Endothelial cell of umbilical vein (primary cell): ENCODE measurements at regions not wholly inside any gene's neighbourhood (a gene's known extent, or its start where the extent isn't known, plus 50 kb on each side); places are given as distances from the start of the nearest gene placed in this dataset.

Experiments
- BruUV-seq: library from RNA; stranded (reverse); fragments of 400-500 nt; replicated peaks from 2 replicates; lab custom pipeline; 2021; lab: Mats Ljungman, UMichigan
- CTCF ChIA-PET: fragments of 300-600, 350-600 bp; sonication (Branson Sonifier 250); formaldehyde crosslinking; loops from one replicate; lab custom pipeline; 2021; ENCODE audit warnings: antibody characterized with exemption, inconsistent platforms; lab: Charles Lee
- POLR2A ChIA-PET: fragments of 300-600, 350-600 bp; sonication (Branson Sonifier 250); formaldehyde crosslinking; loops from one replicate; lab custom pipeline; 2021; ENCODE audit warnings: antibody characterized with exemption, inconsistent platforms; lab: Charles Lee
- DNase-seq: peaks from one replicate; pipeline ENCODE4 v3.0.0-alpha.2; 2011; ENCODE audit warnings: low read depth, low spot score
- FAIRE-seq: peaks from 2 replicates; lab custom pipeline; 2011; peaks lifted over from hg19 to GRCh38; lab: Jason Lieb, UNC
- H2AFZ ChIP-seq: 2 replicates; pipeline ENCODE4 v1.6.0; 2012; ENCODE audit warnings: low read depth, low read length, control low read depth, inconsistent platforms
- H3K27ac ChIP-seq: 2 replicates; pipeline ENCODE4 v1.5.1; 2011; ENCODE audit warnings: low read depth, mild to moderate bottlenecking, control low read depth, low read length, moderate library complexity; ENCODE audit not compliant: insufficient read depth
- H3K27me3 ChIP-seq, 2 experiments: 2 replicates each; pipeline versions ENCODE4 v1.6.0 to v1.6.1; 2011; ENCODE audit warnings: low read length in 2 of 2, mixed read lengths in 1 of 2; ENCODE audit not compliant: control insufficient read depth in 2 of 2, insufficient read depth in 2 of 2
- H3K36me3 ChIP-seq, 2 experiments: 2 replicates in 1 of 2; 3 replicates in 1 of 2; pipeline ENCODE4 v1.5.1; 2011; ENCODE audit warnings: low read length in 2 of 2, mild to moderate bottlenecking in 1 of 2, moderate library complexity in 1 of 2; ENCODE audit not compliant: control insufficient read depth in 2 of 2, insufficient read depth in 2 of 2; ENCODE audit errors: extremely low read depth in 1 of 2
- H3K4me1 ChIP-seq: 3 replicates; pipeline ENCODE4 v1.5.1; 2011; ENCODE audit warnings: mild to moderate bottlenecking, low read length; ENCODE audit not compliant: control insufficient read depth, insufficient read depth; ENCODE audit errors: extremely low read depth
- H3K4me2 ChIP-seq: 2 replicates; pipeline ENCODE4 v1.6.1; 2011; ENCODE audit warnings: low read length, control low read depth, mixed read lengths; ENCODE audit not compliant: insufficient read depth
- H3K4me3 ChIP-seq, 3 experiments: fragments of 200-600 bp in 1 of 3; sonication (generic), shearing (Covaris generic) in 1 of 3; replicated peaks in 1 of 3; 2 replicates each; pipeline ENCODE4 v1.5.1; 2011 to 2016; ENCODE audit warnings: control low read depth in 3 of 3, low read length in 3 of 3, mild to moderate bottlenecking in 2 of 3, inconsistent platforms in 1 of 3, low read depth in 1 of 3, moderate library complexity in 1 of 3; ENCODE audit not compliant: insufficient read depth in 1 of 3
- H3K79me2 ChIP-seq: 2 replicates; pipeline ENCODE4 v1.6.0; 2012; ENCODE audit warnings: low read length, inconsistent platforms; ENCODE audit not compliant: control insufficient read depth, insufficient read depth
- H3K9ac ChIP-seq: replicated peaks from 2 replicates; pipeline ENCODE3; 2011; ENCODE audit warnings: low read length, control low read depth; ENCODE audit not compliant: insufficient read depth; ENCODE audit errors: extremely low read depth
- H3K9me1 ChIP-seq: replicated peaks from 3 replicates; pipeline ENCODE4 v1.6.0; 2011; ENCODE audit warnings: mild to moderate bottlenecking, low read length; ENCODE audit not compliant: control insufficient read depth, insufficient read depth; ENCODE audit errors: extremely low read depth
- H3K9me3 ChIP-seq: replicated peaks from 2 replicates; pipeline ENCODE4 v1.5.1; 2012; ENCODE audit warnings: low read length, inconsistent platforms; ENCODE audit not compliant: control insufficient read depth, insufficient read depth
- H4K20me1 ChIP-seq: replicated peaks from 2 replicates; pipeline ENCODE3; 2011; ENCODE audit warnings: mild to moderate bottlenecking, low read length; ENCODE audit not compliant: control insufficient read depth, insufficient read depth; ENCODE audit errors: extremely low read depth
- EZH2 ChIP-seq: IDR thresholded peaks from 2 replicates; pipeline ENCODE4 v1.6.1; 2012; ENCODE audit warnings: borderline replicate concordance, low read depth, mild to moderate bottlenecking, moderate library complexity, low read length, inconsistent platforms; ENCODE audit not compliant: severe bottlenecking
- JUN ChIP-seq: IDR thresholded peaks from 2 replicates; pipeline ENCODE4 v1.6.1; 2011; ENCODE audit warnings: borderline replicate concordance, low read depth; ENCODE audit not compliant: insufficient read length, insufficient read depth
- MYC ChIP-seq: IDR thresholded peaks from one replicate; pipeline ENCODE4 v1.6.1; 2011; ENCODE audit warnings: mild to moderate bottlenecking, low read depth, low read length
- POLR2A ChIP-seq: IDR thresholded peaks from 2 replicates; pipeline ENCODE4 v1.6.1; 2012; ENCODE audit warnings: low read depth, mild to moderate bottlenecking, control low read depth, low read length
- POLR2AphosphoS5 ChIP-seq: IDR thresholded peaks from 2 replicates; pipeline ENCODE4 v1.6.1; 2012; ENCODE audit warnings: low read depth, mild to moderate bottlenecking, control low read depth, low read length, moderate library complexity; ENCODE audit not compliant: insufficient read depth
- dilution Hi-C: fragments of 300-500 bp; cut with MboI; formaldehyde crosslinking; loops from one replicate; pipeline ENCODE4 v1.15.0; 2019; ENCODE audit warnings: low sequenced_read_pairs; ENCODE audit not compliant: extremely low pct_ligation_motif_present
- intact Hi-C: fragments of 100-400 bp; cut with micrococcal nuclease; formaldehyde crosslinking; loops from one replicate; pipeline ENCODE4 v1.10.0; 2022
- TF ChIP-seq, protein P1 (sequence below), 2 donors: IDR thresholded peaks; 1 replicate in 1 of 2; 2 replicates in 1 of 2; pipeline ENCODE4 v1.5.1; 2011; ENCODE audit warnings: low read length in 2 of 2, mild to moderate bottlenecking in 2 of 2, moderate library complexity in 2 of 2, control low read depth in 1 of 2, inconsistent platforms in 1 of 2, low read depth in 1 of 2; ENCODE audit not compliant: insufficient read depth in 1 of 2; ENCODE audit errors: extremely low read depth in 1 of 2
- TF ChIP-seq, protein P2 (sequence below): IDR thresholded peaks from 2 replicates; pipeline ENCODE4 v1.6.1; 2011; ENCODE audit not compliant: insufficient read depth, insufficient read length

DNA sequence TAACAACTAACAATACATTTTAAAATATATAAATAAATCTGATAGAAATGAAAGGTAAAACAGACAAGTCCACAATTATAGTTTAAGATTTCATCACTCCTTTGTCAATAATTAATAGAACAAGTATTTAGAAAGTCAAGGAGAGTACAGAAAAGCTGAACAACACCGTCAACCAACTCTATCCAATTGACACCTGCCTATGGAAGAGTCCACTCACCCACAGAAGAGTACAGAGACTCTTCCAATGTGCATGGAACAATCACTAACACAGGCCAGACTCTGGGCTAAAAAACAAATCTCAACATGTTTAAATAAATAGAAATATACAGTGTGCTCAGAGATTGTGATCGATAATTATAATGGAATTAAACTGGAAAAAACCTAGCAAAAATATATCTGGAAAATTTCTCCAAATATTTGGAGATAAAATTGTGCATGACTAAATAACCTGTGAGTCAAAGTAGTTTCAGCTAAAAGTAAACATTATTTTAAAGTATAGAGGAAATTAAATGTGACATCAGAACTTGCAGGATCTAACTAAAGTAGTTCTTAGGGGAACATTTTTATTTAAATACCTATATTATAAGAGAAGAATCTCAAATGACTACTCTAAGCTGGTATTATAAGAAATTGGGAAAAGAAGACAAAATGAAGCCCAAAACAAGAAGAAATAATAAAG is 109.9 kb upstream of the EGFR start:
- DNase-seq (no peak), FAIRE-seq (no peak)
- Histone ChIP-seq H3K4me3 (no peak overlapping the region), H3K9me1 (no peaks in the 10 kb centered on the region), H3K36me3 (no peaks in the 10 kb centered on the region), H3K4me2 (no peak overlapping the region), H4K20me1 (no peaks in the 10 kb centered on the region), H3K79me2 (no peaks in the 10 kb centered on the region), H3K27me3 (peaks cover 5 to 13% of the 10 kb centered on the region in 2 experiments), H3K9ac (no peak overlapping the region), H2AFZ (no peak overlapping the region), H3K4me1 (no peaks in the 10 kb centered on the region), H3K27ac (no peak overlapping the region), H3K9me3 (no peaks in the 10 kb centered on the region)
- TF ChIP-seq POLR2A (no peak), MYC (no peak), JUN (no peak), POLR2AphosphoS5 (no peak), EZH2 (no peak)
- TF ChIP-seq, protein P1, sequence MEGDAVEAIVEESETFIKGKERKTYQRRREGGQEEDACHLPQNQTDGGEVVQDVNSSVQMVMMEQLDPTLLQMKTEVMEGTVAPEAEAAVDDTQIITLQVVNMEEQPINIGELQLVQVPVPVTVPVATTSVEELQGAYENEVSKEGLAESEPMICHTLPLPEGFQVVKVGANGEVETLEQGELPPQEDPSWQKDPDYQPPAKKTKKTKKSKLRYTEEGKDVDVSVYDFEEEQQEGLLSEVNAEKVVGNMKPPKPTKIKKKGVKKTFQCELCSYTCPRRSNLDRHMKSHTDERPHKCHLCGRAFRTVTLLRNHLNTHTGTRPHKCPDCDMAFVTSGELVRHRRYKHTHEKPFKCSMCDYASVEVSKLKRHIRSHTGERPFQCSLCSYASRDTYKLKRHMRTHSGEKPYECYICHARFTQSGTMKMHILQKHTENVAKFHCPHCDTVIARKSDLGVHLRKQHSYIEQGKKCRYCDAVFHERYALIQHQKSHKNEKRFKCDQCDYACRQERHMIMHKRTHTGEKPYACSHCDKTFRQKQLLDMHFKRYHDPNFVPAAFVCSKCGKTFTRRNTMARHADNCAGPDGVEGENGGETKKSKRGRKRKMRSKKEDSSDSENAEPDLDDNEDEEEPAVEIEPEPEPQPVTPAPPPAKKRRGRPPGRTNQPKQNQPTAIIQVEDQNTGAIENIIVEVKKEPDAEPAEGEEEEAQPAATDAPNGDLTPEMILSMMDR (IDR thresholded peaks at IDR 0.05; ENCODE audit: extremely low read depth in 1 of 2, insufficient read depth in 1 of 2, low read depth in 1 of 2, low read length in 2 of 2), result no peak
- TF ChIP-seq, protein P2, sequence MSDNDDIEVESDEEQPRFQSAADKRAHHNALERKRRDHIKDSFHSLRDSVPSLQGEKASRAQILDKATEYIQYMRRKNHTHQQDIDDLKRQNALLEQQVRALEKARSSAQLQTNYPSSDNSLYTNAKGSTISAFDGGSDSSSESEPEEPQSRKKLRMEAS, result no peak
- ChIA-PET POLR2A (no interaction called here), CTCF (no interaction called here)
- intact Hi-C loops (no loop called here), dilution Hi-C loops (no loop called here)
- BruUV-seq, result no TSS peak
